Erythroblast (primary cell): ENCODE measurements at regions not wholly inside any gene's neighbourhood (a gene's known extent, or its start where the extent isn't known, plus 50 kb on each side); places are given as distances from the start of the nearest gene placed in this dataset.
"Not testable (repeated sequence)": the region's sequence is repeated elsewhere in the genome, so short reads cannot be mapped to it uniquely, and the experiment has no call there.

ENCODE experiments used
- DNase-seq, 2 experiments: peaks; one replicate each; lab custom pipeline; 2025; lab: John Stamatoyannopoulos, UW
- GATA1 ChIP-seq: IDR thresholded peaks from 2 replicates; pipeline ENCODE4 v1.6.1; 2011; ENCODE audit warnings: low read depth, mild to moderate bottlenecking, control low read depth, low read length, moderate library complexity
- POLR2A ChIP-seq: IDR thresholded peaks from 2 replicates; pipeline ENCODE4 v1.6.1; 2011; ENCODE audit warnings: mild to moderate bottlenecking, low read length

DNA sequence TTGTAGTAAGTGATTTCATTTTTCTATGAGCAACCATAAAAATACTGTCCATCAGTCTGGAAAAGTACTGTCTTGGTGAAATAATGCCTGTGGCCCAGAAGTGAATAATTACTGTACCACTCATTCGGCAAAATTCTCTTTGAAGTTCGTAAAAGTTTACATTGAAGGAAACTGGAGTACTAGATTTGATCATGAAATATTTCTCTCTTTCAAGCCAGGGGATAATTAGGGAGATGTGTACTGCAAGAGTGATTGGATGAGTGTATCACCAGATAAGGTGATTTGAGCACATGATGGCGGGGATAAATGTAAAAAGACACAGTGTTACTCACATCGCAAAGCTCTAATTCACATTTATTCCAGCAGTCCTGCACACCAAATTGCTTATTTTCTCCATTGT lies 883.2 kb upstream of the PIK3C3 start:
- DNase-seq: no peak
- TF ChIP-seq POLR2A (no peak), GATA1 (no peak)

DNA sequence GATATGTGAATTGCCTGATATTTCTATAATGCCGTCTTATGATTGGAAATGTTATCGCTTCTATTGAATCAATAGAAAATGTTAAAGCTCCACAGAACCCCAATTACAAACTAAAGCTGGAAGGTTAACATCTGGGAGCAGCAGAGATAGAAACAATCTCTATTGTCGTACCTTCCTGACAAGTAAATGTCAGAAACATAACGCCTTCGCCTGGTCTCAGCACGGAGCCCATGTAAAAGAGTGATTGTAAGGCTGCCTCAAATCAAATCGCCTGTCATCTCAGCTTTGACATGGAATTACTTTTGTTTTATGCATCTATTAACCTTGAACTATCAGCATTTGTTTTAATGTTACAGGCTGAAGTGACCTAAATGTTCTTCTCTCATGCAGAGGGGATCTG lies 885.9 kb upstream of the PIK3C3 start:
- DNase-seq: no peak
- no peak for TF ChIP-seq GATA1
- TF ChIP-seq POLR2A: no peak

DNA sequence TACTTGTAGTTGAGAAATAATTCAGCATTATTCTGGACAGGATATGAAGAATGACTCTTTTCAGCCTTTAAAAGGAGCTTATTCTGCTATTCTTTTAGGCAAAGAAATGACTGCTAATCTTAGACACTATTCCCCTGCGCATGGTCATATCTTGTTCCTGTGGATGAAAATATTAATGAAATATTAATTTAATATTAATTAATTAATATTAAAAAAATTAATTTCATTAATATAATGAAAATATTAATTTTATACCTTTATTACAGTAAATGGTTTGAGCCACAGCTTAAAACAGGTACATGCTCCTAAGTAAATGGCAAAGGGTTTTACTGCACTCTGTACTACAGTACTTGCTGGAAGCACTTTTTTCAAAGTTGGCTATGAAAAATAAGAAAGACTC lies 890.1 kb upstream of the PIK3C3 start:
- TF ChIP-seq GATA1 (no peak), POLR2A (no peak)
- DNase-seq: no peak

DNA sequence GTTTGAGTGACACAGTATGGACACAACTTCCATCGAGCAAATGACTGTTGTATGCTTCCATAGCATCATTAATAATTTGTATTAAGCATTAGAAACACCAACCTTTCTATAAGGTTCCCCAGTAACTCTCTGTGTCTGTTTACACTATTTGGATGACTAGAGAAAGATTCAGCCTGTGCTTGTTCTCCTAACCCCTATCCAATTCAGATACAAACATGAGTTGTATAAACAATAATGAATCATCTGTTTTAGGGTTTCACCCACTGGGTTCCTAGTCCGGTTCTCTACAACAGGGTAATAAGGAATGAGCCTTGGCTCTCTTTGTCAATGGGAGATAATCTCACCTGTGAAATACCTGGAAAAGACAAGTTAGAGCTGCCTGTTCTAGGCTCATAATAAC lies 894.1 kb upstream of the PIK3C3 start:
- TF ChIP-seq GATA1 (no peak), POLR2A (no peak)

DNA sequence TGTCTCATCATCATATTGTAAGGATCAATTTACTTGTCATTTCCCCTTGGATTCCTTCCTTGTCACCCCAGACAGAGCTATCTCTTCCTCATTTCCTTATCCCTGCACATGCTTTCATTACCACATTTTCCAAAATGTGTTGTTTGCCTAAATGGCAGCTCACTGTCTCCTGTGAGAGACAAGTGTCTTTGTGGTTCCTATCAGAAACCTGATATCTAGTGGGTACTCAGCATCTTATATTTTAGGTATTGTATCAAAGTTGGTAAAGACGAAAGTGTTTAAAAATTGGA lies 896.0 kb upstream of the PIK3C3 start:
- no peak for TF ChIP-seq POLR2A
- TF ChIP-seq GATA1: no peak
- no peak for DNase-seq

More for the DNA sequence above, 894.1 kb upstream of the PIK3C3 start:
- no peak for DNase-seq

DNA sequence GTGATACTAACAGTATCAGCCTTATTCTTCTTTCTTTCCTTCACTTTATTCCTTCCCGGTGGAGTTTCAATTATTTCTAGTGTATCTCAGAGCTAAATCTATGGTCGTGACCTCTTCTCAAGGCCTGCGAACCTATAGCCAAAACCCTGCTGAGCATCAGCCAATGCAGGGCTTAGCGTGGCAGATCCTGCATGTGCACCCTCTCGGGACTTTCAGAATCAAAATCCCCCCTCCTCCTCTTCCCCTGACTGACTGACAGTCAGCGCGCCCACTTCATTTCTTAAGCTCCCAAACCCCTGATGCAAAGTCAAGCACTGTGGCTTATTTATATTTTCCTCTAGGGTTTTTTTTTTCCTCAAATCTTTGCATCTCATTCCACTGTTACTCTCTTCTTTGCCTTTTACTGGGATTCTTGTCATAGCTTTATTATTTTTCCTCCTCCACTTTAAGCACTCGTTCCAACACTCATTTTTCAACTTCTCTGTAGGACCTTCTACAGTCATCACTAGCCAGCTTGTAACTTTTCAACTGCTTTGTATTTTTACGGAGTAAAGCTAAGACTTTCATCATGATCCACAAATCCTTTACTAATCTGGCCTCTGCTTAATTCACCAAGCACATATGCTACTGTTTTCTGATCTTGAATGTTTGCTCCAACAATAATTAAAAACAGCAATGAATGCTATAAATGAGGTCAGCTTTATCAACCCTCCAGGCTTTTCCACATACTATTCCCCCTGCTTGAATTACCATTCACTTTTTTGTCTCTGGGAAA lies 896.5 kb upstream of the PIK3C3 start:
- TF ChIP-seq POLR2A (no peak), GATA1 (no peak)
- DNase-seq: no peak

DNA sequence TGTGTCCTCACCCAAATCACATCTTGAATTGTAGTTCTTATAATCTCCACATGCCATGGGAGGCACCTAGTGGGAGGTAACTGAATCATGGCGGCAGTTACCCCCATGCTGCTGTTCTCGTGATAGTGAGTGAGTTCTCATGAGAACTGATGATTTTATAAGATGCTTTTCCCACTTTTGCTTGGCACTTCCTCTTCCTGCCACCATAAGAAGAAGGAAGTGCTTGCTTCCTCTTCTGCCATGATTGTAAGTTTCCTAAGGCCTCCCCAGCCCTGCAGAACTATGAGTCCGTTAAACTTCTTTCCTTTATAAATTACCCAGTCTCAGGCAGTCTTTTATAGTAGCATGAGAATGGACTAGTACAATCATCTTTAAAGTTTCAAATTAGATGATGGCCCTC lies 902.4 kb upstream of the PIK3C3 start:
- TF ChIP-seq POLR2A: no peak
- no peak for TF ChIP-seq GATA1
- no peak for DNase-seq

DNA sequence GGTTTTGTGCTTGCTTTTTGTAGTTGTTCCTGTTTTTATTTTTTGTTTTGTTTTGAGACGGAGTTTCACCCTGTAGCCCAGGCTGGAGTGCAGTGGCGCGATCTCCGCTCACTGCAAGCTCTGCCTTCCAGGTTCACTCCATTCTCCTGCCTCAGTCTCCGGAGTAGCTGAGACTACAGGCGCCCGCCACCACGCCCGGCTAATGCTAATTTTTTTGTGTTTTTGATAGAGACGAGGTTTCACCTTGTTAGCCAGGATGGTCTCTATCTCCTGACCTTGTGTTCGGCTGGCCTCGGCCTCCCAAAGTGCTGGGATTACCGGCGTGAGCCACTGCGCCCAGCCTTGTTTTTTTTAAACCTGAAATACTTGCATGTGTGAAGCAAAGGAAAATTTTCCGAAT lies 908.8 kb upstream of the PIK3C3 start:
- not testable (repeated sequence) for DNase-seq

DNA sequence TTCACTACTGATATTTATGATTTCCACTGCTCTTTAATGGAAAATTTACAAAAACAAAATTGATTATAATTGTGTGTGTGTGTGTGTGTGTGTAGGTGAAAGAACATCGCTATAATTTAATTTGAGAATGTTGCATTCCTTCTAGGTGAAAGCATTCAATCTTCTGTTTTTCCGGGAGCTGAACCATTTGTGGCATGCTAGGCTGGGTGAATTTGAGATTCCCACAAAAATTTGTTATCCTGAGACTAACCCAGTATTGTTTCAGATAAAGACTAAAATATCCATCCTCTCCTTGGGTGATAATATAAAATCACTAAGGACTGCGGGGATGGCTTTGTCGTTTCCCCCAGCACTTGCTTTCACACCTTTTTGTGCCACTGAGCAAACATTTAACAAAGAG lies 911.2 kb upstream of the PIK3C3 start:
- TF ChIP-seq POLR2A (no peak), GATA1 (no peak)
- DNase-seq: no peak

DNA sequence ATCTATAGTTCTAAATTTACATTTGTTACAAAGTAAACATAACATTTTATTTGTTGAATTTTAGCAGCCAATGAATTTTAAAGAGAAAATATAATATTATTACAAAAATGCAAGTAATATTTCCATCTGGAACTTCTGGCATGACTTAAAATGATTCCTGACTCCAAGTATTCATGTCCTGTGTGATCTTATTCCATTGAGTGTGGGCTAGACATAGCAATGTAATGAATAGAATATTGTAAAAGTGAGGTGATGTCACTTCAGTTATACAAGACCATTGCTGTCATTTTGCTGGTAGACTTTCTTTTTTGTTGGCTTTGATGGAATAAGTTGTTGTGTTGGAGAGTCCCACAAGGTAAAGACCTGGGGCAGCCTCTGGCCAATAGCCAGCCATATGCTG lies 912.2 kb upstream of the PIK3C3 start:
- TF ChIP-seq GATA1: no peak
- TF ChIP-seq POLR2A: no peak
- DNase-seq: no peak

DNA sequence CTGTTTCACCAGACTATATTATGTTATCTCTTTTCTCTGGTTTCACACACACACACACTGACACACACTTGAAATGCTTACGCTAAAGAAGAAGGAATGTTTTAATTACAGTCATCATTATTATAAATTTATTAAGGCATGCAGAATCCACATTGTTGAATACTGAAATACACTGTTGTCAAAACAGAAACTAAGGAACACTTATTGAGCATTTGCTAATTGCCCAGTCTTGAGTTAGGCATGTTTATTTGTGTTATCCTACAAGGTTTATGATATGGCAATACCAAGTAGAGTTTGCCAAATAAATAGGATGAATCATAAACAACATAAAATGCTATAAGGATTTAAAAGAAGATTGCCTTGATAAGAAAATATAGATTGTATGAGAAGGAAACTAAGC lies 917.0 kb upstream of the PIK3C3 start:
- TF ChIP-seq POLR2A: no peak
- no peak for TF ChIP-seq GATA1
- DNase-seq: no peak

DNA sequence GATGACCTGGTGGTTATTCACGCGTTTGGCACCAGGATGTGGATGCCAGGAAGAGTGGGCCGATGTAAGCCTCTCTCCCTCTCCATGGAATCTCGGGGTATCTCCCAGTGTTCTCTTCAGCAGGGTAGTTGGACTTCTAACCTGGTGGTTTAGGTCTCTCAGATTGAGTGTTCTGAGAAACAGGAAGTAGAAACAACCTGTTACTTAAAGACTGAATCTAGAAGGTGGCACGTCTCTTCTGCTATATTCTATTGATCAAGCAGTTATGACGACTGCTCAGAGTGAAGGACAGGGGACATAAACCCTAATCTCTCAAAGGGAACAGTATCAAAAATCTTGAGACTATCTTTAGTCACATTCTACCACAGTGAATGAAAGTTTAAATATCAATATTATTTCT lies 918.7 kb upstream of the PIK3C3 start:
- no peak for DNase-seq
- TF ChIP-seq GATA1: no peak
- TF ChIP-seq POLR2A: no peak

DNA sequence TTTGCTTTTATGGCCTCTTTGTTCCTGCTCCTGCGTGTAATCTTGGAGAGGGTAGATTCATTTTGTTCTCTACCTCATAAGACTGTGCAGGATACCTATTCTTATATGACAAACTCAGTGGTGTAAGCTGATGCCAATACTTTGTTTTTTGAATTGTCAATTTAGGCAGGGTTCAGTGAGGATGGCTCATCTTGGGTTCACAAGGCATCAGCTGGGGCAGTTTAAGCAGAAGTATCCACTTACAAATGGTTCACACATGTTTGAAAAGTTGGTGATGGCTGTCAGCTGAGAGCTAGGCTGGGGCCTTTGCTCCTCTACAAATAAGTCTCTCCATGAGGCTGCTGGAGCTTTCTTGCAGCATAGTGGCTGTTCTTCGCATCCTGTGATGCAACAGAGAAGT lies 920.6 kb upstream of the PIK3C3 start:
- TF ChIP-seq POLR2A: no peak
- no peak for DNase-seq

DNA sequence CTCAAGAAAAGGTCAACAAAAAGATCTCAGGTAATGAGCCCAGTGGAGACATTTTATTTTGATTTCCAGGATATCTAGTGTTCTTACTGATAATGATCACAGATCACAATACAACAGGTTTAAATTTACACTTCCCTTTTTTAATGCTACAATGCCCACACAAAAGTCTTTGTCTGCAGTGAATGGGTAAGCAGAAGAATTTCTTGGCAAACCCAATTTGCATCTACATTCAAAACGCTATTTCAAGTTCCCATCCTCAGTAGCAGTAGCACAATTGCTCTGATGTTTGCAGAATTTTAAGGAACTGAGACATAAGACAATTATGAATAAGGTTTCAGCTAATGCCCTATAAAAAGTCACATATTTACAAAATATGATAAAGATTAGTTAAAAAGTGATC lies 929.4 kb upstream of the PIK3C3 start:
- no peak for TF ChIP-seq POLR2A
- TF ChIP-seq GATA1: no peak
- no peak for DNase-seq

DNA sequence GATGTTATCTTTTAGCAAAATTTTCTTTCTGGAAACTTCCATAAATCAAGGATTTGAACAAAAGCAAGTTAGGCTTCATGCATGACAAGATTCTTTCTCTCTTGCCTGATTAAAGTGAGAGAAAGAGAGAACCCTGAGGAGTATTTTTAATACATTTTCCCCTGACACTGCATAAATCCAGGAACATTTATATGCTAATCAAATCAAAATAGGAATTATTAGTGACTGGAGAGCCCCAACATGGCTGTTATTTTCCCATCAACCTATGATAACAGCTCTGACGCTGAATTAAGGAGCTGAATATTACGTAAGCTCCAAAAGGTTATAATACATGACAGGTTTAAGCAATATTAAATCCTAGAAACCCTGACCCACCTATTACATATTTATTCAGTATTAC lies 930.2 kb upstream of the PIK3C3 start:
- DNase-seq: no peak

DNA sequence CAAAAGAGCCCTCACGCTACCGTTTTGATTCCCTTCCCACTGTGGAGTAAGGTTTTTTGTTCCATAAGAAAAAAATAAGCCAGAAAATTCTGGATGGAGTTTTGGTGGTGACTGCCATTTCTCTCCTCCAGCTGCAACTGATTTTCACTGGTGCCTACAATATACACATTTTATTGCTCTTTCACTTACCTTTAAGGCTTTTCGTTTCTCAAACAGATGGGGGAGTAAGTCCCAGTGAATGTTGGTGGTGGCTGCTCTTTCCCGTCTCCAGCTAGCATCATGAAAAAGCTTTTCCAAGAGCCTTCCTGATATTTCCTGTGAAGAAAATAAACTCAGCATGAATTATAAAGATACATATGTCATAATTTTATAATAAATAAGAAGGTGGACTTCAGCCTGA lies 932.5 kb upstream of the PIK3C3 start:
- TF ChIP-seq POLR2A: no peak
- no peak for TF ChIP-seq GATA1
- no peak for DNase-seq

More for the DNA sequence above, 930.2 kb upstream of the PIK3C3 start:
- TF ChIP-seq GATA1 (no peak), POLR2A (no peak)
